ENCODE measurements at regions not wholly inside any gene's neighbourhood (a gene's known extent, or its start where the extent isn't known, plus 50 kb on each side); places are given as distances from the start of the nearest gene placed in this dataset.

- no peak for DNase-seq
- H3K4me1 Mint-ChIP-seq (ENCODE audit: low read depth): no peaks in the 10 kb centered on the region
- no peak overlapping the region for H3K4me3 Mint-ChIP-seq
- H3K27ac Mint-ChIP-seq: no peak overlapping the region
- H3K9me3 Mint-ChIP-seq: no peaks in the 10 kb centered on the region
- H3K36me3 Mint-ChIP-seq (ENCODE audit: low read depth): no peaks in the 10 kb centered on the region
- no peaks in the 10 kb centered on the region for H3K27me3 Mint-ChIP-seq
These were observed 726.6 kb downstream of the RFPL4B start for GRCh38 chr6:113073611-113074191.

- Mint-ChIP-seq H3K9me3 (no peaks in the 10 kb centered on the region), H3K4me1 (ENCODE audit: low read depth) (no peaks in the 10 kb centered on the region), H3K27ac (no peak overlapping the region), H3K4me3 (no peak overlapping the region), H3K27me3 (no peaks in the 10 kb centered on the region), H3K36me3 (ENCODE audit: low read depth) (no peaks in the 10 kb centered on the region)
- DNase-seq: no peak
These were observed 729.0 kb downstream of the RFPL4B start for GRCh38 chr6:113076116-113076515.

- no peak for DNase-seq
- no peaks in the 10 kb centered on the region for H3K27me3 Mint-ChIP-seq
- H3K4me1 Mint-ChIP-seq (ENCODE audit: low read depth): no peaks in the 10 kb centered on the region
- no peaks in the 10 kb centered on the region for H3K36me3 Mint-ChIP-seq (ENCODE audit: low read depth)
- H3K4me3 Mint-ChIP-seq: no peak overlapping the region
- H3K27ac Mint-ChIP-seq: no peak overlapping the region
- H3K9me3 Mint-ChIP-seq: no peaks in the 10 kb centered on the region
These were observed 729.7 kb downstream of the RFPL4B start for GRCh38 chr6:113076816-113077215.

- H3K27ac Mint-ChIP-seq: no peak overlapping the region
- no peaks in the 10 kb centered on the region for H3K27me3 Mint-ChIP-seq
- no peaks in the 10 kb centered on the region for H3K4me1 Mint-ChIP-seq (ENCODE audit: low read depth)
- H3K36me3 Mint-ChIP-seq (ENCODE audit: low read depth): no peaks in the 10 kb centered on the region
- no peak for DNase-seq
- no peaks in the 10 kb centered on the region for H3K9me3 Mint-ChIP-seq
- no peak overlapping the region for H3K4me3 Mint-ChIP-seq
These were observed 730.7 kb downstream of the RFPL4B start for GRCh38 chr6:113077794-113078193.

GRCh38 chr6:113078791-113079190 is 731.7 kb downstream of the RFPL4B start:
- Mint-ChIP-seq H3K9me3 (no peaks in the 10 kb centered on the region), H3K36me3 (ENCODE audit: low read depth) (no peaks in the 10 kb centered on the region), H3K27ac (no peak overlapping the region), H3K27me3 (no peaks in the 10 kb centered on the region), H3K4me3 (no peak overlapping the region), H3K4me1 (ENCODE audit: low read depth) (no peaks in the 10 kb centered on the region)
- DNase-seq: no peak

GRCh38 chr6:113082745-113083144 is 735.6 kb downstream of the RFPL4B start:
- H3K4me3 Mint-ChIP-seq: no peak overlapping the region
- no peaks in the 10 kb centered on the region for H3K4me1 Mint-ChIP-seq (ENCODE audit: low read depth)
- no peak for DNase-seq
- no peaks in the 10 kb centered on the region for H3K27me3 Mint-ChIP-seq
- H3K27ac Mint-ChIP-seq: no peak overlapping the region
- peaks cover 5% of the 10 kb centered on the region for H3K9me3 Mint-ChIP-seq
- H3K36me3 Mint-ChIP-seq (ENCODE audit: low read depth): no peaks in the 10 kb centered on the region

- Mint-ChIP-seq H3K4me1 (ENCODE audit: low read depth) (no peaks in the 10 kb centered on the region), H3K36me3 (ENCODE audit: low read depth) (no peaks in the 10 kb centered on the region), H3K9me3 (peaks cover 6% of the 10 kb centered on the region), H3K27ac (no peak overlapping the region), H3K27me3 (no peaks in the 10 kb centered on the region), H3K4me3 (no peak overlapping the region)
- no peak for DNase-seq
These were observed 736.8 kb downstream of the RFPL4B start for GRCh38 chr6:113083947-113084346.

- Mint-ChIP-seq H3K4me3 (no peak overlapping the region), H3K36me3 (ENCODE audit: low read depth) (no peaks in the 10 kb centered on the region), H3K9me3 (peaks cover 6% of the 10 kb centered on the region), H3K27ac (no peak overlapping the region), H3K4me1 (ENCODE audit: low read depth) (no peaks in the 10 kb centered on the region), H3K27me3 (no peaks in the 10 kb centered on the region)
- no peak for DNase-seq
These were observed 741.9 kb downstream of the RFPL4B start for GRCh38 chr6:113089056-113089455.

GRCh38 chr6:113092795-113093194 is 745.7 kb downstream of the RFPL4B start:
- Mint-ChIP-seq H3K27me3 (no peaks in the 10 kb centered on the region), H3K36me3 (ENCODE audit: low read depth) (no peaks in the 10 kb centered on the region), H3K4me1 (ENCODE audit: low read depth) (no peaks in the 10 kb centered on the region), H3K27ac (no peak overlapping the region), H3K9me3 (peaks cover 2% of the 10 kb centered on the region), H3K4me3 (no peak overlapping the region)
- DNase-seq: no peak

GRCh38 chr6:113094779-113095178 is 747.6 kb downstream of the RFPL4B start:
- Mint-ChIP-seq H3K9me3 (no peaks in the 10 kb centered on the region), H3K27me3 (no peaks in the 10 kb centered on the region), H3K27ac (no peak overlapping the region), H3K4me3 (no peak overlapping the region), H3K36me3 (ENCODE audit: low read depth) (no peaks in the 10 kb centered on the region), H3K4me1 (ENCODE audit: low read depth) (no peaks in the 10 kb centered on the region)
- no peak for DNase-seq

- no peaks in the 10 kb centered on the region for H3K36me3 Mint-ChIP-seq (ENCODE audit: low read depth)
- DNase-seq: no peak
- H3K9me3 Mint-ChIP-seq: no peaks in the 10 kb centered on the region
- no peak overlapping the region for H3K27ac Mint-ChIP-seq
- H3K27me3 Mint-ChIP-seq: no peaks in the 10 kb centered on the region
- H3K4me1 Mint-ChIP-seq (ENCODE audit: low read depth): no peaks in the 10 kb centered on the region
- no peak overlapping the region for H3K4me3 Mint-ChIP-seq
These were observed 748.7 kb downstream of the RFPL4B start for GRCh38 chr6:113095841-113096240.

GRCh38 chr6:113102761-113103160 is 754.4 kb upstream of the MARCKS start:
- Mint-ChIP-seq H3K27me3 (no peaks in the 10 kb centered on the region), H3K4me1 (ENCODE audit: low read depth) (no peaks in the 10 kb centered on the region), H3K4me3 (no peak overlapping the region), H3K9me3 (no peaks in the 10 kb centered on the region), H3K36me3 (ENCODE audit: low read depth) (no peaks in the 10 kb centered on the region), H3K27ac (no peak overlapping the region)
- no peak for DNase-seq

GRCh38 chr6:113103634-113104361 is 753.3 kb upstream of the MARCKS start:
- Mint-ChIP-seq H3K4me1 (ENCODE audit: low read depth) (no peaks in the 10 kb centered on the region), H3K36me3 (ENCODE audit: low read depth) (no peaks in the 10 kb centered on the region), H3K27me3 (no peaks in the 10 kb centered on the region), H3K9me3 (peaks cover 3% of the 10 kb centered on the region), H3K4me3 (no peak overlapping the region), H3K27ac (no peak overlapping the region)
- no peak for DNase-seq

- Mint-ChIP-seq H3K27ac (no peak overlapping the region), H3K27me3 (no peaks in the 10 kb centered on the region), H3K9me3 (peaks cover 3% of the 10 kb centered on the region), H3K4me1 (ENCODE audit: low read depth) (no peaks in the 10 kb centered on the region), H3K36me3 (ENCODE audit: low read depth) (no peaks in the 10 kb centered on the region), H3K4me3 (no peak overlapping the region)
- DNase-seq: no peak
These were observed 752.6 kb upstream of the MARCKS start for GRCh38 chr6:113104541-113104940.

GRCh38 chr6:113104951-113105350 is 752.2 kb upstream of the MARCKS start:
- DNase-seq: no peak
- no peaks in the 10 kb centered on the region for H3K4me1 Mint-ChIP-seq (ENCODE audit: low read depth)
- no peaks in the 10 kb centered on the region for H3K27me3 Mint-ChIP-seq
- no peak overlapping the region for H3K27ac Mint-ChIP-seq
- peaks cover 3% of the 10 kb centered on the region for H3K9me3 Mint-ChIP-seq
- no peak overlapping the region for H3K4me3 Mint-ChIP-seq
- H3K36me3 Mint-ChIP-seq (ENCODE audit: low read depth): no peaks in the 10 kb centered on the region
